Suprapubic skin (tissue), 3 donors: ENCODE measurements at regions not wholly inside any gene's neighbourhood (a gene's known extent, or its start where the extent isn't known, plus 50 kb on each side); places are given as distances from the start of the nearest gene placed in this dataset.

ENCODE experiments used
- EP300 ChIP-seq: sonication (generic); formaldehyde crosslinking; IDR thresholded peaks from one replicate; pipeline ENCODE4 v1.6.1; 2017; ENCODE audit warnings: antibody characterized with exemption
- POLR2A ChIP-seq, 2 donors: fragments of 450-650 bp; IDR thresholded peaks; one replicate each; pipeline ENCODE4 v1.6.1; 2017; ENCODE audit warnings: antibody characterized with exemption in 2 of 2, mild to moderate bottlenecking in 2 of 2, moderate library complexity in 2 of 2
- TF ChIP-seq, protein P1 (sequence below), 2 donors: fragments of 200-600 bp in 1 of 2; fragments of 450-650 bp in 1 of 2; sonication (generic) in 1 of 2; IDR thresholded peaks; one replicate each; pipeline ENCODE4 v1.5.1; 2016 to 2019; ENCODE audit warnings: antibody characterized with exemption in 2 of 2, mild to moderate bottlenecking in 1 of 2, moderate library complexity in 1 of 2

DNA sequence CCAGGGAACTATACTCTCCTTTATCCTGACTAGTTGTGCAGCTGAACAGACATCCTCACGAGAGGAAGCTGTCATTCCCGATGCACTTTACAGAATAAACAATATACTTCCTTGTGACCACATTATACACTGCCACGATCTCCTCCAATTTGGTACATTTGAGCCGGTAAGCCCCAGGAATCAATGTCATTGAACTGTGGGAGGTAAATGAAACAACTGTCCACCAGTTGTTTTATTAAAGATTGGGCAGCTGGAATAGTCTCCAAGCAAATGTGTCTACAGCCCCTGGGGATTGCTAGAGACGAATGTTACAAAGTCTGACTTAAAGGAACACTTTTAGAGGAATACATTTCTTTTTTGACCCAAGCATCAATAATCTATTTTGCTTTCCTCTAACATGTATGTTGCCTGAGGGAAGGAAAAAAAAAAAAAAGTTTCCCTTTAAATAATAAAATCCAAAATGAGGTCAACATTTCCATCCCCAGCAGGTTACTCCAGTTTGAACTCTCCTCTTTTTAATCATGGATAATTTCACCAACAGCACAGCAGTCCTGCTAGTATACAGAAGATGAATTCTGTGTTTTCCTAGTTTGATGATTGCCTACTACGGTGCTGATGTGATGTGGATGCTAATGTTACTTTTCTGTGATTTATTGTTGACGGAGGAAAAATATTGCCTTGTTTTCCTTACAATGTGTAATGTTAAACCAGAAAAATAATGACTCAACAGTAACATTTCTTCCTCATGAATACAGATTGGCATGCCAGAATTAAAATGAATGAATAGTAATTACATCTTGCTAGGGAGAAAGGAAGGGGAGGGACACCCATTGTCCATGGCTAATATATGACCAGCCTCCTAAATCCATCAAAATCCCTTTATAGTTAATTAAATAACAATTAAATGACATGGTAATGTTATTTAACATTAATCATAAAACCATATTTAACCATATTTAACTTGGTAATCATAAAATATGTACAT is 360.9 kb downstream of the NEBL start:
- TF ChIP-seq, protein P1, sequence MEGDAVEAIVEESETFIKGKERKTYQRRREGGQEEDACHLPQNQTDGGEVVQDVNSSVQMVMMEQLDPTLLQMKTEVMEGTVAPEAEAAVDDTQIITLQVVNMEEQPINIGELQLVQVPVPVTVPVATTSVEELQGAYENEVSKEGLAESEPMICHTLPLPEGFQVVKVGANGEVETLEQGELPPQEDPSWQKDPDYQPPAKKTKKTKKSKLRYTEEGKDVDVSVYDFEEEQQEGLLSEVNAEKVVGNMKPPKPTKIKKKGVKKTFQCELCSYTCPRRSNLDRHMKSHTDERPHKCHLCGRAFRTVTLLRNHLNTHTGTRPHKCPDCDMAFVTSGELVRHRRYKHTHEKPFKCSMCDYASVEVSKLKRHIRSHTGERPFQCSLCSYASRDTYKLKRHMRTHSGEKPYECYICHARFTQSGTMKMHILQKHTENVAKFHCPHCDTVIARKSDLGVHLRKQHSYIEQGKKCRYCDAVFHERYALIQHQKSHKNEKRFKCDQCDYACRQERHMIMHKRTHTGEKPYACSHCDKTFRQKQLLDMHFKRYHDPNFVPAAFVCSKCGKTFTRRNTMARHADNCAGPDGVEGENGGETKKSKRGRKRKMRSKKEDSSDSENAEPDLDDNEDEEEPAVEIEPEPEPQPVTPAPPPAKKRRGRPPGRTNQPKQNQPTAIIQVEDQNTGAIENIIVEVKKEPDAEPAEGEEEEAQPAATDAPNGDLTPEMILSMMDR (IDR thresholded peaks at IDR 0.05) = no peak
- no peak for TF ChIP-seq POLR2A (IDR thresholded peaks at IDR 0.05)
- TF ChIP-seq EP300 = no peak
